LHCN-M2 (cell line): ENCODE measurements at regions not wholly inside any gene's neighbourhood (a gene's known extent, or its start where the extent isn't known, plus 50 kb on each side); places are given as distances from the start of the nearest gene placed in this dataset.
A peak's percentile ranks its signal among the peaks of the same experiment; 100 is the strongest.

Experiments
- DNase-seq: peaks from one replicate; pipeline ENCODE4 v3.0.0-alpha.2; 2012; ENCODE audit warnings: low read depth

DNA sequence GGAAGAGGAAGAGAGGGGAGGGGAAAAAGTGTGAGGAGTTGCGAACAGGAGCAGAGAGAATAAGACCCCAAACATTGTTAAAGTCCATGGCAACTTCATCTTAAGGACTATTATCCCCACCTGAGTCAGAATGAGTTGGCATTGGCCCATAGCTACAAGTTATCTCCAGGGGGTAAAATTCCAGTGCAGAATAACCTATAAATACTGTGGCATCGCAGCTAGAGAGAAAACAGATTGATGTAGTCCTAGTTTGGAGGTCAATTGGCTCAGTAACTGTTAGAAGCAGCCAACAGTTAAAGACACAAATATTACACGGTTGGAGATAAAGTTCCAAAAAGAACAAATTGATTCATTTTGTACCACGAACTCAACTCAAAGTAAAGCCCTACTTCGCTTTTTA lies 313.9 kb upstream of the CCDC54 start:
- peak; percentile 39 for DNase-seq

DNA sequence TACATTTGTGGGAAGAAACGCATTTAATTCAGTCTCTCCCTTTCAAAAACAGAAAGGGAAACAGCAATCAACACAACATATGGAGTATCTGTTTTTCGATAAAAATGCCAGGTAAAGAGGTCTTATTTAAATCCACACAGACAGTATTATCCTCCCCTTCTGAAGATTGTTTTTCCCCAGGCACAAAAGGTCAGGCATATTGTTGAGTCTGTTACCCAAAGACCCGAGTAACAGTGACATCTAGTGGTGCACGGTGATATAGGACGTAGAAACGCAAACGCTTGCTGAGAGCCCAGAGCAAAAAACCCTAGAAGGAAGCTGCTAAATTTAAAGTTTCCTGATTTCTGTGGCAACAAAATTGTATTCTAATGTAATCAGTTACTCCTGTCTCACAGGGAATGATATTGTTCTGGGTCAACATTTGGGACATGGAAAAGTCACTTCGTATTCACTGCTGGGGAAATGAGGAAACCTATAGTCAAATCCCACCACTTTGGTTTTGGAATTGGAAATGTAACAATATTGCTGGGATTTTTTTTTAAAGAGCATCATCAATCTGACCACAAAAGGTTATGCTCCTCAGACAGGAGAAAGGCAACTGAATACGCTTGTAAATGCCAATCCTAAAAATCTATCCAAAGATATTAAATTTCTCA lies 312.7 kb upstream of the CCDC54 start:
- peak; percentile 85 for DNase-seq

GRCh38 chr3:107065094-107065861 lies 312.0 kb upstream of the CCDC54 start:
- DNase-seq: no peak

DNA sequence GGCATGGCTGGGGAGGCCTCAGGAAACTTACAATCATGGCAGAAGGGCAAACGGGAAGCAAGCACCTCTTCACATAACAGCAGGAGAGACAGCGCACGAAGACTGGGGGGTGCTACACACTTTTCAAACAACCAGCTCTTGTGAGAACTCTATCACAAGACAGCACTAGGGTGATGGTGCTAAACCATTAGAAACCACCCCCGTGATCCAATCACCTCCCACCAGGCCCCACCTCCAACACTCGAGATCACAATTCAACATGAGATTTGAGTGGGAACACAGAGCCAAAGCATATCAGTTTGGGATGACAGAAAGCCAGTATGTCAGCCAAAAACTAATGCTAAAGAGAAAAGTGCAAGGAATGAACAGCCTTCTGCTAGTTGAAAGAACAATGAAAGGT lies 309.8 kb upstream of the CCDC54 start:
- DNase-seq: no peak

DNA sequence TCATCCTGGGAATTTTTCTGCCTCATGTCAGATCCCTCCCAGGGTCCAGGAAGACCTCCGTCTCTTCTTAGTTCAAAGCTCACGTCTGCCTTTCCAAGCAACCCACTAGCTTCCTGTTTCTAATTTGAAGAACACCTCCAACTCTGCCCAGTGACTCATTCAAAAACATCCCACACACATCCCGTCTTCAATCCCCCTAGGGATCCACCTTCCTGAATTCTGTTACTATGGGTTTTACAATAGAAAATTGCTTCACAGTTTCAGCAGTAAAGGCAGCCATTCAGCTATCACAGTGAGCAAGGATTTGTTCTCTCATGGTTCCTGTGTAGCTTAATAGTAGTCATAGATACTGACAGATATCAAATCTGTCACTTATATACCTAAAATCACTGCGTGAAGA lies 308.3 kb upstream of the CCDC54 start:
- peak; percentile 92 for DNase-seq

DNA sequence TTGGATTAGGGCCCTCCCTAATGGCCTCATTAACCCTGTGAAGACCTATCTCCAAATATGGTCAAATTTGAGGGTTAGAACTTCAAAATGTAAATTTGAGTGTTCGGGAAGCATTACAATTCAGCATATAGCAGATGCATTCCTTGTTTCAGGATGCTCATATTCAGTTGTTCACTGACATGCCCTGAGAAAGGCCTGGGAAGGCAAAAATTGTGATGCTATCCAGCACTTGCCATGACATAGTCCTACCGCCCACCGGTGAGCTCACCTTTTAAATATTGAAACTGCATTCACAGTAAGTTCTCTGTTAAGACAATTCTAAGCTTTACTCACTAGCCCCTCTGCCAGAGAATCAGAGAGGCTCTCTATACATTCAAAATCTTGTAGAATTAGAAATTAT lies 300.3 kb upstream of the CCDC54 start:
- no peak for DNase-seq

DNA sequence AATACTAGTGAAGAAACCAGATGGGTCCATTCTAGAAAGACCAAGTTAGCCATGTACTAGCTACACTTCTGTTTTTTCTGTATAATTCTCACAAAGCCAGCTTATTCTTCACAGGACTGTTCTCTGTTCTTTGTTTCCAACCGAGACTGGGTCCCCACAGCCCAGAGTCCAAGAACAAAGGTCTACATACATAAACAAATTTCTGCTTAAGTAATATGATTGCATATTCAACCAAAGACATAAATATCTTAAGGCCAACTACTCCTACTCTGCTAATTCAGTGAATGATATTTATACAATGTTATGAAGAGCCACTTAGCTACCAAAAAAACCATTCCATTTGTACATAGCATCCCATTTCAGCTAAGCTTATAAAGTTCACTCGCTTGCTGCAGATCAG lies 299.8 kb upstream of the CCDC54 start:
- no peak for DNase-seq

- no peak for DNase-seq
These were observed 294.7 kb upstream of the CCDC54 start for GRCh38 chr3:107082527-107082926.

DNA sequence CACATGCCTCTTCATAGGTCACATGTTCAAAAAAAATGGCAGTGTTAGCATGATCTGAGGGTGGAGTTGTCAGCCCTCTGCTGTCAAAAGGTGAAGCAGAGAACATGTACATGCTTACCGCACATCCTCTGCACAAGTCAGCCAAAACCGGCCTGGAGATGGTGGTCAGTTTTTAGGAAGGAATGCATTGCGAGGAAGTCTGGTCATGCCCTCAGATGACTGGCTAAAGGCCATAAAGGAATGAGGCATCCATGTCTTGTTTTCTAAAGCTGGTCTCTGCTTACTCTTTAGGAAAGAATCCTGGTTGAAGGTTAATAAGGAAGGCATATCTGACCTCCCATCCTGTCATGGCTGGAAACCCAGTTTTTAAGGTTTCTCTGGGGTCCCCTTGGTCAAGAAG lies 292.0 kb upstream of the CCDC54 start:
- peak; percentile 7 for DNase-seq

DNA sequence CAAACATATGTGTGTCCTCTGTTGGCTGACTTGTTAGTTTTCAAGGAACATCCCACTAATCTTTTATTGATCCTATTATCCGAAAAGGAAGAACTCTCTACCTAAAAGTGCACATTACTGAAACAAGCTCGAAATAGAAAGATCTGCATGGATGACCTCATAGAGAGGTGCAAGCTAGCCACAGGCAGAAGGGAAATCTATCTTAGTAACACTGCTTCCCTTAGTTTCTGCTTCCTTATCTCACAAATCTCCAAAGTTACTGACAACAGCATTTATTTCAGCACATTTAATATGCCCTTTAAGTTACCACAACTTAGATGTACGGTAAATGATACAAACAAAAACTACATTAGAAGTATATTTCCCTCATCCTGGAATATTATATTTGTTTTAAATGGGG lies 285.1 kb upstream of the CCDC54 start:
- DNase-seq: no peak

DNA sequence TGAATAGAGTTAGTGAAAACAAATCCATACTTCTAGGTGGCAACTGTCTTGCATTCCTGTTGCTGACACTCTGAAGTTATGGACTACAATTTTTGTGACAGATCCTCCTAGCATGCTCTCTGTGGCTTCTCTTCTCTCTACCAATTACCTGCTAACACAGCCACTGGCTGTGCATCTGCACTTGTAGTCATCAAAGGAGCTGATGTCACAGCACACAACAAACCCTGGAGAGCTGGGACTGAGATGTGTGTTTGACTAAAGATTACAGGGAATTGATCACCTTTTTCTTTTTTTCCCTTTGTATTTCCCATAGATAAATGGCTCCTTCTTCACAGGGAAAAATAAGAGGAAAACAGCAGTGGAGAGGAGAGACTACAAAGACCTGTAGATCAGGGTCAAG lies 278.4 kb upstream of the CCDC54 start:
- no peak for DNase-seq

DNA sequence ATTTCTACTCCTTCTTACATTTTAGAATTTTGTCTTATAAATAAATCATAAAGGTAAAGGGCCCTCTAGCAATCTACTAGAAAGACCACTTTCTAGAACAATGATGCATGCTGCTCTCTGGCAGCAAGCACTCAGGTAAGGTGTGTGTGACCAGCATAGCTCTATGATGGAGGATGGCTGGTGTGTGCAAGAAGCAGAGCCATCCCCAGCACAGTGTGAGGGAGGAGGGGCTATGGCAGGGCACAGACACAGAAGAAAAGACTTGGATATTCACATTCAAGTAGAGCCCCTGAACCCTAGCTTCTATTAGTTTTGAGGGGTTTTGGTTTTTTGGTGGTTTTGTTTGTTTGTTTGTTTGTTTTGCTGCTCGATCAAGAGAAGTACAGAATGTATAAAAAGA lies 277.1 kb upstream of the CCDC54 start:
- no peak for DNase-seq

DNA sequence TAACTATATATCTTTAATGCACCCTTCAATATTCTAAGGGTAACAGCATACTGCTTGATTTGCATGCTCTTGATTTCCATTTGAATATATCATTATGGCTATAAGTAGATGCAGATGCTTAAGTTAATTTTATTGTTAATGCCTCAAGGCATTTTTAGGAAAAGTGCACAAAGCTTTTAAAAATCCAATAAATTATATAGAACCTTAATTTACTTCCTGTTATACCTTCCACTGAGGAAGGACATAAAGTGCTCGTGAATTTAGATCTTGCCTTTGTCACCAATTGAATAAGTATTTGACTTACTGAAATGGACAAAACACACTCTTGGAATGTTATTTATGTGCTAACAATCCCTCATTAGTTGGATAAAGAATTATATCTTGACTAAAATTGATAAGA lies 276.7 kb upstream of the CCDC54 start:
- no peak for DNase-seq

DNA sequence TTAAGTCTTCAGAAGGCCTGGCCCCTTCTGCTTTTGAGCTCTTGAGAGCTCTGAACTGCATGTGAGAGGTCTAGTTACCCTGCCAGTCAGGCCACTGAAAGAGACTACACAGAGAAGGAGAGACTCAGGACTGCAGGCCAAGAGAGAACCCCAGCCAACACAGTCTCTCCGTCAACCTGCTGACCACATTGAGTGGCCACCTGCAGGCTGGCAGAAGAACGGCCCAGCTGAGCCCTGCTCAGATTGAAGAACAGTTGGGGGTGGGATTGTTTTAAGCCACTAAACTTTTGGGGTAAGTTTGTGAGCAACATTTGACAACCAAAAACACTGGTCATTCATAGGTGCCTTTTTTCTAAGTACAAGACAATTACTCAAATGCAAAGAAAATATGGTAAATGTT lies 273.5 kb upstream of the CCDC54 start:
- no peak for DNase-seq

DNA sequence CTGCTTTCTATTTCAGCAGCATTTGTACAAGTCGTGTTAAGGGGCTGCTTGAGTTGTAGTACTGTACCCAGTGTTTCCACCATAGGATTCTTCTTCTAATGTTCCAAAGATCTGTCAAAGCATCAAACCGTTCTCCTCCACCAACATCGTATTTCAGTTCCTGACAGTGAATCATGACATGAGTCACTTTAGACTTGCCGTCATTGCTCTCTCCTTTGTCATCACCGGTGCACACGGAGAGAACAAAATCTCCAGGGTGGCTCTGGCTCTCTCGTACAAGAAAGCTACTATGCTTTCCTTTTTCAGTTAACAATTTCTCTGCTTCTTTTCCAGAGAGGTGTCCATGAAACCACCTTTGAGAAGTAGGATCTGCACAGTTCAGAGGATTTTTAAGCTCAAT lies 270.9 kb upstream of the CCDC54 start:
- peak; percentile 56 for DNase-seq

DNA sequence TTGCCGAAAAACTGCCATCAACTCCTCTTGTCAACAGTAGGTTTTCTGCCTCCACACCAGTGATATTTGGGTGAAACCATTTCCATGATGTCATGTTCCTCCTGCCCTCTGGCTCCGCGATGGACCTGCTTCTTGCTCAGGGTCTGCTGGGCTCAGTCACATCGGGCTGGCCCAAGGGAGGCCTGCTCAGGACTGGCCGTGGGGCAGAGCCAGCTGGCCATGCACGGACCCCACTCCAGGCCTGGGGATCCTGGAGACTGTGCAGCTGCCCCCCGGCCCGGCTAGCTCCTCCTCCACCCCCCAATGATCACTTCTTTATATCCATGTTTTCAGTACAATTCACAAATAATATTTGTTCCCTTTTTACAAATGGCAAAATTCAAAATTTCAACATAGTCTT lies 270.3 kb upstream of the CCDC54 start:
- no peak for DNase-seq

DNA sequence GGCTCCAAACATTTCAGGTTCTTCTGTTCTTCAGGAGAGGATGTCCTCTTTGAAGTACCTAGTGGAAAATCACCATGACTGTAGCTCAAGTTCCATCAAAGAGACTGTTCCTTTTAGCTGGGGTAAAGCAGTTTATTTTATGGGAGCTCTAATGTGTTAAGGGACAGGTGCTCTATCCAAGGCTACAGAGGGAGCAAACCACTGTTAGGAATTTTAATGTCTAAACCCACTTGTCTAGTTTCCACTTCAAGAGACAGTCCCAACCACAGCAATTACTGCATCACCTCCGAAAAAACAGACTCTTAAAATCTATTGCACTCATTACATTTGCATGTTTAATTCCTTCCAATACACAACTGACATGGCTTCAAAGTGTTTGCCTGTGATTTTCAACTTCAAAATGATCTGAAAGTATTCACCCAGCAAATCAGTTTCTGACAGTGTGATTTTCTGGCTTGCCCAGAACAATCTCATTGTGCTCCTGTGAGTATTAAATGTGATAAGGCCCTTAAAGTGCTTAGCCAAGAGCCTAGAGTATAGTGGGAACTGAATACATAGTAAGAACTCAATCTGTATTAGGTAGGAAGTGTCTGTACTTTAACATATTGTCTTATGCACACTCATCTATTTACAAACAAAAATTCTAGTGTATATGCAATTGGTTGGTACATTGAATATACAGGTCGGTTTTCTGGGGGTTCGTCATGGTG lies 266.5 kb upstream of the CCDC54 start:
- no peak for DNase-seq

GRCh38 chr3:107111872-107112271 lies 265.4 kb upstream of the CCDC54 start:
- no peak for DNase-seq

DNA sequence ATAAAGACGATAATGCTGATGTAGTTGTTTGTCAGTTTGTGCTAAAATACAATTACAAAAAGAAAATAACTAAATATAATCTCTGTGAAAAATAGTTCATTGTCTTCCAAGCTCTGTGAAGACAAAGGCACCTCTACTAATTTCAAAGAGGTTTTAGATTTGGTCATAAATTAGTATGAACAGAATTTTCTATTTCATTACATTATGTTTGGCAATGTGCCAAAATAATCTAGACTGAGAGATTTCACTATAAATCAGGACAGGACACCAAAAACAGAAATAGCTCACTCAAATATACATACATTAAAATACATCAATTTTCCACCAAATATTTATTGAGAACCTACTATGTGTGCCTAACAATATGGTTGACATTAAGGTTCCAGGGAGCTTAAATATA lies 264.9 kb upstream of the CCDC54 start:
- DNase-seq: no peak

DNA sequence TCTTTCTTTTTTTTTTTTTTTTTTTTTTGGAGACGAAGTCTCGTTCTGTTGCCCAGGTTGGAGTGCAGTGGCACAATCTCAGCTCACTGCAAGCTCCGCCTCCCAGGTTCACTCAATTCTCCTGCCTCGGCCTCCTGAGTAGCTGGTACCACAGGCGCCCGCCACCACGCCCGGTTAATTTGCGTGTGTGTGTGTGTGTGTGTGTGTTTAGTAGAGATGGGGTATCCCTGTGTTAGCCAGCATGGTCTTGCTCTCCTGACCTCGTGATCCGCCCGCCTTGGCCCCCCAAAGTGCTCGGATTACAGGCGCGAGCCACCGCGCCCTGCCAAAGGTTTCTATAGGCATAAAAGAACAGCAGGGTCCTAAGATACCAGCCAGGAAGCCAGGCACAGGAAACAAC lies 261.0 kb upstream of the CCDC54 start:
- no peak for DNase-seq

- DNase-seq: no peak
These were observed 260.1 kb upstream of the CCDC54 start for GRCh38 chr3:107117156-107117555.

GRCh38 chr3:107117922-107118536 lies 259.2 kb upstream of the CCDC54 start:
- peak; percentile 84 for DNase-seq
